Neutrophil (primary cell): ENCODE measurements at regions not wholly inside any gene's neighbourhood (a gene's known extent, or its start where the extent isn't known, plus 50 kb on each side); places are given as distances from the start of the nearest gene placed in this dataset.

ENCODE experiments used
- H3K27ac ChIP-seq: fragments of 200-600 bp; sonication (generic); 2 replicates; pipeline ENCODE4 v1.5.1; 2016; ENCODE audit warnings: mild to moderate bottlenecking, moderate library complexity
- H3K27me3 ChIP-seq: fragments of 200-600 bp; sonication (generic); 2 replicates; pipeline ENCODE4 v1.6.0; 2016; ENCODE audit warnings: mild to moderate bottlenecking
- H3K36me3 ChIP-seq: fragments of 200-600 bp; sonication (generic); 2 replicates; pipeline ENCODE4 v1.5.1; 2017
- H3K4me1 ChIP-seq, 2 experiments: fragments of 200-600 bp in 1 of 2; sonication (generic) in 1 of 2; 1 replicate in 1 of 2; 2 replicates in 1 of 2; pipeline versions ENCODE4 v1.5.1 to v1.6.1; 2013 to 2016; ENCODE audit warnings: low read depth in 1 of 2, low read length in 1 of 2, mild to moderate bottlenecking in 1 of 2, moderate library complexity in 1 of 2; ENCODE audit not compliant: control insufficient read depth in 1 of 2, insufficient read depth in 1 of 2
- H3K4me3 ChIP-seq, 2 experiments: fragments of 200-600 bp in 1 of 2; sonication (generic) in 1 of 2; 1 replicate in 1 of 2; 2 replicates in 1 of 2; pipeline ENCODE4 v1.5.1; 2013 to 2016; ENCODE audit warnings: low read depth in 1 of 2, low read length in 1 of 2, mild to moderate bottlenecking in 1 of 2, moderate library complexity in 1 of 2
- H3K9me3 ChIP-seq: fragments of 200-600 bp; sonication (generic); 2 replicates; pipeline ENCODE4 v1.5.1; 2016
- TF ChIP-seq, protein P1 (sequence below): fragments of 200-600 bp; sonication (generic); IDR thresholded peaks from 2 replicates; pipeline ENCODE4 v1.5.1; 2016; ENCODE audit warnings: antibody characterized with exemption

DNA sequence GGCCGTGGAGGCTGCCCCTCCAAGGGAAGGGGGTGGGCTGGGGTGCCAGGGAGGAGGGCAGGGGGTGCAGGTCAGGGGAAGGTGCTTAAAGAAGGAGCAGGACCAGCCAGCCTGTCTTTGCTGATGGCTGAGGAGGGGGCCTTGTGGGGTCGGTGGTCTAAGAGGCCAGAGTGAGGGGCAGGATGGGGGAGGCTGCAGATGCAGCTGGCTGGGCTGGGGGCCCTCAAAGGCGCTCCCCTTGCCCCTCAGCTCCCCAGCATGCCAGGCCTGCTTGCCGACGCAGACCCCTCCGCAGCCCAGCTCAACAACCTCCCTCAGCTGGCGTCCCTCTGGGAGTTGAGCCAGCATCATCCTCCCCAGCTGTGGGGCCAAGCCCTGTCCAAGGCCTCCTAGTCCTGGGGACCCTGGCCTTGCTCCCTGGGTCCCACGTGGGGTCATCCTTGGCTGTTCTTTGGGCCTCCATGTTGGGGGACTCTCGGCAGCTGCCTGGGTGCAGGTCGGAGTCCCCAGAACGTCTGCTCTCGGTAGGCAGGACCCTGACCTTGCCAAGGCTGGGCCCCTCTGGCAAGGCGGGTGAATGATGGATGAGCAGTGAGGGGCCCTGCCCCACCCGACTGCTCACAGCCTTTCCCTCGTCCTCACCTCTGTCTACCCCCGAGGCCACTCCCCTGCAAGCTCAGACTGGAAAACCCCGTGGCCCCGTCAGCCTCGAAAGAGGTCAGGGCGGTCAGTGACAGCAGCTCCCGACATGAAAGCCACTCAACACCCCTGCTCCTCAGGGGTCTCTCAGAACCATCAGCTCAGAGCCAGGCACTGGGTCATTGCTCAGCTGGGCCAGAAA lies 119.4 kb downstream of the FAM53A start:
- no peaks in the 10 kb centered on the region for H3K36me3 ChIP-seq
- H3K4me3 ChIP-seq: no peak overlapping the region
- TF ChIP-seq, protein P1, sequence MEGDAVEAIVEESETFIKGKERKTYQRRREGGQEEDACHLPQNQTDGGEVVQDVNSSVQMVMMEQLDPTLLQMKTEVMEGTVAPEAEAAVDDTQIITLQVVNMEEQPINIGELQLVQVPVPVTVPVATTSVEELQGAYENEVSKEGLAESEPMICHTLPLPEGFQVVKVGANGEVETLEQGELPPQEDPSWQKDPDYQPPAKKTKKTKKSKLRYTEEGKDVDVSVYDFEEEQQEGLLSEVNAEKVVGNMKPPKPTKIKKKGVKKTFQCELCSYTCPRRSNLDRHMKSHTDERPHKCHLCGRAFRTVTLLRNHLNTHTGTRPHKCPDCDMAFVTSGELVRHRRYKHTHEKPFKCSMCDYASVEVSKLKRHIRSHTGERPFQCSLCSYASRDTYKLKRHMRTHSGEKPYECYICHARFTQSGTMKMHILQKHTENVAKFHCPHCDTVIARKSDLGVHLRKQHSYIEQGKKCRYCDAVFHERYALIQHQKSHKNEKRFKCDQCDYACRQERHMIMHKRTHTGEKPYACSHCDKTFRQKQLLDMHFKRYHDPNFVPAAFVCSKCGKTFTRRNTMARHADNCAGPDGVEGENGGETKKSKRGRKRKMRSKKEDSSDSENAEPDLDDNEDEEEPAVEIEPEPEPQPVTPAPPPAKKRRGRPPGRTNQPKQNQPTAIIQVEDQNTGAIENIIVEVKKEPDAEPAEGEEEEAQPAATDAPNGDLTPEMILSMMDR: no peak
- H3K27ac ChIP-seq: no peak overlapping the region
- peaks cover 45% of the 10 kb centered on the region for H3K27me3 ChIP-seq
- no peaks in the 10 kb centered on the region for H3K9me3 ChIP-seq
- no peaks in the 10 kb centered on the region for H3K4me1 ChIP-seq

GRCh38 chr4:1563768-1564485 lies 120.2 kb downstream of the FAM53A start:
- Histone ChIP-seq H3K36me3 (no peaks in the 10 kb centered on the region), H3K9me3 (no peaks in the 10 kb centered on the region), H3K27me3 (peaks cover 40% of the 10 kb centered on the region), H3K4me1 (no peaks in the 10 kb centered on the region), H3K4me3 (no peak overlapping the region), H3K27ac (no peak overlapping the region)
- TF ChIP-seq, protein P1: no peak

DNA sequence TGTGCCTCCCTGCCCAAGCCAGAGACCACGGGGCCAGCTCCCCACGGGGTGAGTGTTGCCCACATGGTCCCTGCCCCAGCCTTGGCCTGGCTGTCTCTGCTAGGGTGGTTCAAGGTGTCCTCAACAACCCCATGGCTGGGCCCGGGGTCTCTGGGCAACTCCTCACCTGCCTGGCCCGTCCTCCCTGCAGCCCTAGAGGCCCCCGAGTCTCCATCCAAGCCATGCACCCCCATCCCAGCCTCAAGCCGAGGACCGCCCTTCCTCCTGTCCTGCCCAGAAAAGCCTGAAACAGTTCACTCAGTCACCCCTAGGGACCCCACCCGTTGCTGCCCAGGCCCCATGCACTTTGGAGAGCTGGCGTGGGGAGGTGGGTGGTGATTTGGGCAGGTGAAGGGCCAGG lies 120.9 kb downstream of the FAM53A start:
- Histone ChIP-seq H3K4me1 (no peaks in the 10 kb centered on the region), H3K4me3 (no peak overlapping the region), H3K36me3 (no peaks in the 10 kb centered on the region), H3K27ac (no peak overlapping the region), H3K27me3 (peaks cover 40% of the 10 kb centered on the region), H3K9me3 (no peaks in the 10 kb centered on the region)
- TF ChIP-seq, protein P1: no peak

DNA sequence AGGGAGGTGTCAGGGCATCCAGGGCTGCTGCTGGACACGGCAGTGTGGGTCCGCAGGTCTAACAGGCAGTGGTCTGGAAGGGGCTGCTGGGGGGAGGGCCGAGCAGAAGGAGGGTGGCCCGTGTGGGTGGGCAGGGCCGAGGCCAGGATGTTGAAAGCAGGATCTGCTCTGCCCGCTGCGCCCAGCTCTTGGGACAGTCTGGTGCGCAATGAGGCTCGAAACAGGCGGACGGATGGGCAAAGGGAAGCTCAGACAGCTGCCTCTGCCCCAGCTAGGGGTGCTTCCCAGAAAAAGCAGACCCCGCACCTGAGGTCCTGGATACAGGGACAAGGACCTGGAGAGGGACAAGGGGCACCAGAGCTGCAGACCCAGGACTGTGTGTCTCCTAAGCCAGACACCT lies 121.3 kb downstream of the FAM53A start:
- Histone ChIP-seq H3K27ac (no peak overlapping the region), H3K4me3 (no peak overlapping the region), H3K4me1 (no peaks in the 10 kb centered on the region), H3K36me3 (no peaks in the 10 kb centered on the region), H3K27me3 (peaks cover 40% of the 10 kb centered on the region), H3K9me3 (no peaks in the 10 kb centered on the region)
- TF ChIP-seq, protein P1: no peak

DNA sequence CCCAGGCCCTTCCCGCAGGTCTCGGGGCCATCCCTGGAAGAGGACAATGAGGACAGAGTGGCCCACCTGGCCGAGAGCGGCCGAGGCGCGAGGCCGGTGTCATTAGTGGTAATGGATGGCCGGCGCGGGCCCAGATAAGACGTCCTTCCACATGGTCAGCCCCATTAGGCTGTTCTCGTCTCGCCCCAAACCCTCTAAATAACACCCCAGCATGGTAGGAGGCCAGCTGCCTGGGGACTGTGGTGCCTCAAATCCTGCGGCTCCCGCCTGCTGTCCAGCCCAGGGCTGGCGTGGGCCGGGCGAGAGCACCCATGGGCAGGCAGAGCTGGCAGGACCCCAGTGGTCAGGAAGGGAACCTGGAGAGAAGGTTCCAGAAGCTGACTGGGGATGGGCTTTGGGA lies 121.7 kb downstream of the FAM53A start:
- Histone ChIP-seq H3K4me1 (no peaks in the 10 kb centered on the region), H3K9me3 (no peaks in the 10 kb centered on the region), H3K27ac (no peak overlapping the region), H3K36me3 (no peaks in the 10 kb centered on the region), H3K4me3 (no peak overlapping the region), H3K27me3 (peaks cover 40% of the 10 kb centered on the region)
- TF ChIP-seq, protein P1: no peak
